22Rv1 (cell line): ENCODE measurements at regions not wholly inside any gene's neighbourhood (a gene's known extent, or its start where the extent isn't known, plus 50 kb on each side); places are given as distances from the start of the nearest gene placed in this dataset.

Source experiments
- CTCF ChIP-seq: fragments of 450-650 bp; IDR thresholded peaks from 2 replicates; pipeline ENCODE4 v1.5.1; 2017; ENCODE audit warnings: mild to moderate bottlenecking
- ZFX ChIP-seq: fragments of 450-650 bp; IDR thresholded peaks from 2 replicates; pipeline ENCODE4 v1.6.1; 2017; ENCODE audit warnings: antibody characterized with exemption, borderline replicate concordance

- TF ChIP-seq CTCF (no peak), ZFX (no peak)
Measured at GRCh38 chr9:109597496-109597895, 99.4 kb upstream of the PTPN3 start.
